ENCODE measurements at regions not wholly inside any gene's neighbourhood (a gene's known extent, or its start where the extent isn't known, plus 50 kb on each side); places are given as distances from the start of the nearest gene placed in this dataset.

DNA sequence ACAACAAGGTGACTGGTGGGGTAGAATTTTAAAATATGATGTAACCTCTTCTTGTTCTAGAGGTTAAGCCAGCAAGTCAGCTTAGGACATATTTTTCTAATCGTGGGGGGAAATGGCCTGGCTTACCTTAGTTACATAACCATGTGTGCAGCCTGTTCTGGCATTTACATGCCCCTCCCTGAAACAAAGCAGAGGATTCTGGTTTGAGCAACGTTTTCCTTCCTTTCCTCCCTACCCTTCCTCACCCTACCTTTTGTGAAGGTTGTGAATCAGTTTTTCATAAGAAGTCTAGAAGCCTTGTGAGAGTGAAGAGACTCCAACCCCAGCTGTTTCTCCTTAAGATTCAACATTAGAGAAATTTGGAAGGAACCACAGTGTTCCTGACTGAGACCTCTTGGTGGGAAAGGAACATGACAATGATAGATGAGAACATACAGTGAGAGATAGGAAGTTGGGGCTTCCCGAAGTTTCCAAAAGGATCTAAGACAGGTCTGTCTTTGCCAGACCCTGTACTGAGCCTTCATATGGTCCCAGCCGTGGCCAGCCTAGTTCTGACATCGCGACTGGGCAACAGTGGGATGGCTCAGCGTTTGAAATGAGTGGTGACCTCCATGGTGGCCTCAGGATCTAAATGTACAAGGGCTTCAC, 365.2 kb downstream of the SPATA31D1 start:
- Histone ChIP-seq H3K9me2 (replicated peaks; ENCODE audit: control insufficient read depth, low read length) (no peaks in the 10 kb centered on the region), H3K4me1 (ENCODE audit: control insufficient read depth, low read length) (no peaks in the 10 kb centered on the region), H3K27ac (ENCODE audit: low read depth, low read length) (no peak overlapping the region), H3K4me2 (ENCODE audit: low read length) (no peak overlapping the region), H4K20me1 (ENCODE audit: control insufficient read depth, insufficient read depth, low read depth, low read length) (no peaks in the 10 kb centered on the region), H3K27me3 (ENCODE audit: control insufficient read depth, low read length) (no peaks in the 10 kb centered on the region), H3K79me2 (ENCODE audit: control insufficient read depth, low read length) (no peaks in the 10 kb centered on the region), H3F3A (ENCODE audit: control insufficient read depth, insufficient read depth) (no peaks in the 10 kb centered on the region), H3K36me3 (ENCODE audit: control insufficient read depth, low read length) (no peaks in the 10 kb centered on the region), H3K9me3 (ENCODE audit: control insufficient read depth, insufficient read depth, low read length) (no peaks in the 10 kb centered on the region; the same call in 1 of the 2 replicates), H3K4me3 (ENCODE audit: low read length) (no peak overlapping the region)
- no peak for TF ChIP-seq EZH2phosphoT487 (IDR thresholded peaks at IDR 0.05; ENCODE audit: borderline replicate concordance, low read length)
- TF ChIP-seq, protein P1, sequence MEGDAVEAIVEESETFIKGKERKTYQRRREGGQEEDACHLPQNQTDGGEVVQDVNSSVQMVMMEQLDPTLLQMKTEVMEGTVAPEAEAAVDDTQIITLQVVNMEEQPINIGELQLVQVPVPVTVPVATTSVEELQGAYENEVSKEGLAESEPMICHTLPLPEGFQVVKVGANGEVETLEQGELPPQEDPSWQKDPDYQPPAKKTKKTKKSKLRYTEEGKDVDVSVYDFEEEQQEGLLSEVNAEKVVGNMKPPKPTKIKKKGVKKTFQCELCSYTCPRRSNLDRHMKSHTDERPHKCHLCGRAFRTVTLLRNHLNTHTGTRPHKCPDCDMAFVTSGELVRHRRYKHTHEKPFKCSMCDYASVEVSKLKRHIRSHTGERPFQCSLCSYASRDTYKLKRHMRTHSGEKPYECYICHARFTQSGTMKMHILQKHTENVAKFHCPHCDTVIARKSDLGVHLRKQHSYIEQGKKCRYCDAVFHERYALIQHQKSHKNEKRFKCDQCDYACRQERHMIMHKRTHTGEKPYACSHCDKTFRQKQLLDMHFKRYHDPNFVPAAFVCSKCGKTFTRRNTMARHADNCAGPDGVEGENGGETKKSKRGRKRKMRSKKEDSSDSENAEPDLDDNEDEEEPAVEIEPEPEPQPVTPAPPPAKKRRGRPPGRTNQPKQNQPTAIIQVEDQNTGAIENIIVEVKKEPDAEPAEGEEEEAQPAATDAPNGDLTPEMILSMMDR (IDR thresholded peaks at IDR 0.05; ENCODE audit: low read depth, low read length, poor library complexity, severe bottlenecking), result no peak

DNA sequence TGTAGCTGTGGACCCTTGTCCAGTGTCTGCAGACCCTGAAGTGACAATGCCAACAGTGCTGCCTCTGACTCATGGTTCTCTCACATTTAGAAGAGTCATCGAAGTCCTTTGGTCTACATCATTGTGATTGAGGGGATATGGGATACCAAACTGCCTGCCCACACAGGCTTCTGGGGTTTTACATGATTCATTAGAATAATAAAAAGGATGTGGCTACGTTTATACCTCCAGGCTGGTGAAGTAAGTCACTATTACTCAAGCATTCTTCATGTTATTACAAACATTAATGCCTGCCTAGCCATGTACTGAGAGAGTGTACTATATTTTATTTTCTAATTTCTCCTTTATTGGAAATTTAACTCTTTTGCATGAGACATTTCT, 365.7 kb downstream of the SPATA31D1 start:
- Histone ChIP-seq H3K4me3 (ENCODE audit: low read length) (no peak overlapping the region), H3K27me3 (ENCODE audit: control insufficient read depth, low read length) (no peaks in the 10 kb centered on the region), H3K36me3 (ENCODE audit: control insufficient read depth, low read length) (no peaks in the 10 kb centered on the region), H3K27ac (ENCODE audit: low read depth, low read length) (no peak overlapping the region), H3F3A (ENCODE audit: control insufficient read depth, insufficient read depth) (no peaks in the 10 kb centered on the region), H3K79me2 (ENCODE audit: control insufficient read depth, low read length) (no peaks in the 10 kb centered on the region), H3K9me3 (ENCODE audit: control insufficient read depth, insufficient read depth, low read length) (no peaks in the 10 kb centered on the region; the same call in 1 of the 2 replicates), H3K9me2 (replicated peaks; ENCODE audit: control insufficient read depth, low read length) (no peaks in the 10 kb centered on the region), H3K4me1 (ENCODE audit: control insufficient read depth, low read length) (no peaks in the 10 kb centered on the region), H3K4me2 (ENCODE audit: low read length) (no peak overlapping the region), H4K20me1 (ENCODE audit: control insufficient read depth, insufficient read depth, low read depth, low read length) (no peaks in the 10 kb centered on the region)
- TF ChIP-seq EZH2phosphoT487 (IDR thresholded peaks at IDR 0.05; ENCODE audit: borderline replicate concordance, low read length), result no peak
- TF ChIP-seq, protein P1 (IDR thresholded peaks at IDR 0.05; ENCODE audit: low read depth, low read length, poor library complexity, severe bottlenecking), result no peak

DNA sequence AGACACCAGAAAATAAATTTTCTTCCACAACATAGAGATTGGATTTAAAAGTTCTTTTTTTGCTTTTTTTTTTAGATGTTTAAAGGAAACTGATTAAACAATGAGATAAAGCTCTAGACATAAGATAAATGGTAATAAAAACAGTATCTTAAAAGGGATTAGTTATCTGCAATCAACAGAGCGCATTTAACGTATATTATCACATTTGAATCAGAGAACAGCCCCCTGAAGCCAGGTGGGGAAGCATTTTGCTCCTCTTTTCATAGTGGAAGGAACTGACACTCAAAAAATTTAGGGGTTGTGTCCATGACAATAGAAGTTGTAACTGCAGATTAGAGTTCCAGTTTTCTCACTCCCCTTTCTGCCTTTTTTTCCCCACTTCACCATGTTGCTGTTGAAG, 367.6 kb downstream of the SPATA31D1 start:
- no peaks in the 10 kb centered on the region for H3K9me3 ChIP-seq (ENCODE audit: control insufficient read depth, insufficient read depth, low read length)
- no peaks in the 10 kb centered on the region for H3K36me3 ChIP-seq (ENCODE audit: control insufficient read depth, low read length)
- no peaks in the 10 kb centered on the region for H3K79me2 ChIP-seq (ENCODE audit: control insufficient read depth, low read length)
- H3K27ac ChIP-seq (ENCODE audit: low read depth, low read length), result no peak overlapping the region
- no peaks in the 10 kb centered on the region for H3K4me1 ChIP-seq (ENCODE audit: control insufficient read depth, low read length)
- H4K20me1 ChIP-seq (ENCODE audit: control insufficient read depth, insufficient read depth, low read depth, low read length), result no peaks in the 10 kb centered on the region
- H3K27me3 ChIP-seq (ENCODE audit: control insufficient read depth, low read length), result no peaks in the 10 kb centered on the region
- H3K4me2 ChIP-seq (ENCODE audit: low read length), result no peak overlapping the region
- H3K9me2 ChIP-seq (replicated peaks; ENCODE audit: control insufficient read depth, low read length), result no peaks in the 10 kb centered on the region
- H3K4me3 ChIP-seq (ENCODE audit: low read length), result no peak overlapping the region
- H3F3A ChIP-seq (ENCODE audit: control insufficient read depth, insufficient read depth), result no peaks in the 10 kb centered on the region
- TF ChIP-seq, protein P1 (IDR thresholded peaks at IDR 0.05; ENCODE audit: low read depth, low read length, poor library complexity, severe bottlenecking), result no peak
- no peak for TF ChIP-seq EZH2phosphoT487 (IDR thresholded peaks at IDR 0.05; ENCODE audit: borderline replicate concordance, low read length)

Data from DOHH2 (cell line).